ENCODE measurements at regions not wholly inside any gene's neighbourhood (a gene's known extent, or its start where the extent isn't known, plus 50 kb on each side); places are given as distances from the start of the nearest gene placed in this dataset.

DNA sequence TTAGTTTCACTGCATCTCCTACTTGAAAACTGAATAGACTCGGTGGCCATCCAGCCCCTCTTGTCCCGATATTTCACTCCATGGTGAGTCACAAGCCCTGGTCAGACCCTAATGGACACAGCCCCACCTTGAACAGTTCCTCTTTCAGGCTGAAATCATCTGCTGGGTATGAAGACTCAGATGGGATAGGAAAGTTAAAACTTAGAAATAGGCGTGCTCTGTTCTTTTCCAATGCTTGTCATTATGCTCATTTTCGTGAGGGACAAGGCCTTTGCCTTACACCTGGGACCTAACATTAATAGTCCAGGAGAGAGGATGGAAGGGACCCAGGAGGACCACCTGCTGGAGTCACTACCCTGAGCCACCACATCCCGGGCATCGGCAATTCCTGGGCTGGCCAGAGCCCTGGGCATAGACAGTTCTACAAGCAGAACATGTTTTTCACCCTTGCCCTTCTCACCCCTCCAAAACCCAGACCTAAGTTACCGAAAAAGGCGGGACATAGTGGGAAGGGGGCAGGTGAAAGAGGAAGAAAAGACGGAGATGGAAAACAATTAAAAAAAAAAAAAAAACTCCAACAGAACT lies 278.3 kb downstream of the SOX9 start:
- TF ChIP-seq, protein P1, sequence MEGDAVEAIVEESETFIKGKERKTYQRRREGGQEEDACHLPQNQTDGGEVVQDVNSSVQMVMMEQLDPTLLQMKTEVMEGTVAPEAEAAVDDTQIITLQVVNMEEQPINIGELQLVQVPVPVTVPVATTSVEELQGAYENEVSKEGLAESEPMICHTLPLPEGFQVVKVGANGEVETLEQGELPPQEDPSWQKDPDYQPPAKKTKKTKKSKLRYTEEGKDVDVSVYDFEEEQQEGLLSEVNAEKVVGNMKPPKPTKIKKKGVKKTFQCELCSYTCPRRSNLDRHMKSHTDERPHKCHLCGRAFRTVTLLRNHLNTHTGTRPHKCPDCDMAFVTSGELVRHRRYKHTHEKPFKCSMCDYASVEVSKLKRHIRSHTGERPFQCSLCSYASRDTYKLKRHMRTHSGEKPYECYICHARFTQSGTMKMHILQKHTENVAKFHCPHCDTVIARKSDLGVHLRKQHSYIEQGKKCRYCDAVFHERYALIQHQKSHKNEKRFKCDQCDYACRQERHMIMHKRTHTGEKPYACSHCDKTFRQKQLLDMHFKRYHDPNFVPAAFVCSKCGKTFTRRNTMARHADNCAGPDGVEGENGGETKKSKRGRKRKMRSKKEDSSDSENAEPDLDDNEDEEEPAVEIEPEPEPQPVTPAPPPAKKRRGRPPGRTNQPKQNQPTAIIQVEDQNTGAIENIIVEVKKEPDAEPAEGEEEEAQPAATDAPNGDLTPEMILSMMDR (conservative IDR thresholded peaks at IDR 0.05): no peak
- H3K27ac ChIP-seq: peak overlapping the region; percentile 91

DNA sequence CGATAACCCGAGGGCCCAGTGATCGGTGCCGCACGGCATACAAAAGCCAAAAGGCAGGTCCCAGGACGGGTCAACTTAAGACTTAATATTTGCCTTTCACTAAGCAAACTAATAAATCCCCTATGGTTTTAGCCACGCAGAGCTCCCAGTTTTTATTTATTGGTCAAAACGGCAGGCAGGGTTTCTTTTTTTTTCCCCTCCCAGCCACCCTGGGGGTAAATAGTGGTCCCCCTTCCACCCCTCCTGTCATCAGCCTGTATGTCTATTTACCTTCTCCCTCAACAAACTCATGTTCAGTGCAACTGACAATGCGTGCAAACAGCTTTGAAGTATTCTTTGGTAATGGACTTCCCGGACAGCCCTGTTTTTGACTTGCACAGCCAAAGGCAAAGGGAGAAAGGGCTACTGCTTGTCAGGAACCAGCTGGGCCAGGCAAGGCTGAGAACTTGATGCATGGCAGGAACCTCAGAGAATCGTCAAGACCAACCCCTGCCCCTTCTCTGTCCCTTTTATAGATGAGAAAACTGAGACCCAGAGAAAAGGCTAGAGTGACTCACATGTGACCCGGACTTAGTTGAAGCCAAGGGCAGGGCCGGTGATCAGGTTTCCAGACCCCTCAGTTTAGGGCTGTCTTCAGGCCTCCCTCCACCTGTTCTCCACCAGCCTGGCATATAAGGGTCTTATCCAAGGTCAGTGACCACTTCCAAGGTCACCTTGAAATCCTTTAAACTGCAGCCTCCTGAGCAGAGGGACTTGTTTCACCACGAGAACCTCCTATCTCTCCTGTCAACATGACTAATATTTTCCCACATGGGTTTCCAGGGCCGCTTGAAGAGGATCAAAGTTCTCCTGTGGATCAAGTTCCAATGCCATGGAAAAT lies 279.0 kb downstream of the SOX9 start:
- H3K27ac ChIP-seq: peak overlapping the region; percentile 91
- TF ChIP-seq, protein P1 (conservative IDR thresholded peaks at IDR 0.05): no peak

DNA sequence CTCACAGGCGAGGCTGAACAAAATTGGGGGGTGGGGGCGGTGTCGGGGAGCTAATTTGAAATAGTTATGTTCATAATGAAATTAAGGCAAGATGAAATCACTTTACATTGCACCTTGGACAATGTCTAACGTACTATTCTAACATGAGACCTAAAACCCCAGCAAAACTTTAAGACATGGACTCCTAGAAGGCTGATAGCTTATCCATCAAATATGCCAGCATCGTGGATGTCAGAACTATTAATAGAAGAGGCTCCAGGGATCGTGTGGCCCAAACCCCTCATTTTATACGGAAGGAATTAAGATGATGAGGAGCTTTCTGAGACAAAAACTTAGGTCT lies 279.6 kb downstream of the SOX9 start:
- H3K27ac ChIP-seq: peak overlapping the region; percentile 91
- TF ChIP-seq, protein P1 (conservative IDR thresholded peaks at IDR 0.05): no peak

DNA sequence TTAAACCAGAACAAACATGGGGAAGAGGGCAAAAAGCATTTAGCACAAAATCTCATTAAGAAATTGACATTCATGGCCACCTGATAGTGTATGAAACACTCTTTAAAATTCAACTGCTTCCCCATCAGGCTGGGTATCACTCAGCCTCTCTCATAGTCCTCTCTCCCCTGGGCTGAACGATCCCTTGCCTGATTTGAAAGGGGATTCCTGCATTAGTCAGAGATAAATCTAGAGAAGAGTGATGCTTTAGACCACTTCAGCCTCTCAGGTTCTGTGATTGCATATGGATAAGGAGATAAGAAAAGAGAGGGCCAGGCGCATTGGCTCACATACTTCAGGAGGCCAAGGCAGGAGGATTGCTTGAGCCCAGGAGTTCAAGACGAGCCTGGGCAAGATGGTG lies 280.0 kb downstream of the SOX9 start:
- TF ChIP-seq, protein P1 (conservative IDR thresholded peaks at IDR 0.05): no peak
- H3K27ac ChIP-seq: peak overlapping the region; percentile 91

DNA sequence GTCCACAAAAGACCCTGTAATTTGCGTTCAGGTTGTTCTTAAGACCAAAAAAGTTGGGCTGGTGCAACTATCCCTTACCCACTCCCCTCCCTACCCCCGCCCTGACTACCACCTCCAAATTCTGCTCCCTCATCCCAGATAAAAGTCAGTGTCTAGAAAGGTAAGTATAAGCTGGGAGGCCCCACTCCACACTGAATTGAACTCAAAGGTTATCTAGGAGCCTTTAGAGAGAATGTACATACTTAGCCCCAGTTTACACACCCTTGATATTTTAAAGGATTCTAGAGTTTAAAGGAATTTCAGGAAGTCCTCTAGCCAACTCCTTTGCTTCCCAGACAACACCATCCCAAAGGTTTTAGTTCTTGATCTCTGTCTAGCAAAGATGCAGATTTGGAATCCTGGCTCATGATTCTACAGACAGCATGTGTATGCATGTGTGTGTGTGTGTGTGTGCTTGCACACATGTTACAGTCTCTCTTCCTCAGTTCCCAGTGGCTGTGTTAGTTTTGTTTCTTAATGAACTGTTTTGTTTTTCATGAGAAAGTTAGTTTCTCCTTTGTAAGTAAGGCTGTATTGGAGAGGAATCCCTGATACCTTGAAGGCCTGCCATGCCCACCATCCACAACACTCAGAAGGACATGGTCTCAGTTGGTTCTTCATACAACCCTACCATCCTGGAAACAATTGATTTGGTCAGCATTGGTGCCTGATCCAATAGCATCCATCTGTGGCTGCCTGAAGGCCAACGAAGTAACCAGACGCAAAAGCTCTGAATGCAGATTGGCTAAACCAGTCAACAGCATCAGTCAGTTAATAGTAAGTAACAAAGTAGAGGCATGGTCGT lies 281.3 kb downstream of the SOX9 start:
- TF ChIP-seq, protein P1 (conservative IDR thresholded peaks at IDR 0.05): no peak
- peak overlapping the region; percentile 91; the same call in 1 of the 2 replicates for H3K27ac ChIP-seq

DNA sequence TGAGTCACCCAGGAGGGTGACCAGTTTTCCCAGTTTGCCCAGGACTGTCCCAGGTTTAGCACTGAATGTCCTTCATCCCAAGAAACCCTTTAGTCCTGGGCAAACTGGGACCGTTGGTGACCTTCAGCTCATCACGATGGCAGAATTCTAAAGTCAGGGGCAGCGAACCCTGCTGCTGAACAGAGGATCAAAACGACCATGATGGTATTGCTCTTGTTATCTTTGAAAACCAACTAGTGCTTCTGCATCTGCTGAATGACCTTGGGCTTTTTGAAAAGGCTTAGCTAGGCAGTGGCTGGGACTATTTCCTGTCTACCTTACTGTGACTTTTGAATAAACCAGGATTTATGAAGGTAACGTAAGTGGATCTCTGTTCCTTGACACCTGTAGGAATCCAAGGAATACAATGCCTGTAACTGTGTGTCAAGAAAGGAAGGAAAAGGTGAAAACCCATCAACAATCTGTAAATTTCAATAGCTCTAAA lies 281.9 kb downstream of the SOX9 start:
- H3K27ac ChIP-seq: no peak overlapping the region; the same call in 1 of the 2 replicates
- TF ChIP-seq, protein P1 (conservative IDR thresholded peaks at IDR 0.05): no peak
